A673 (cell line): ENCODE measurements at regions not wholly inside any gene's neighbourhood (a gene's known extent, or its start where the extent isn't known, plus 50 kb on each side); places are given as distances from the start of the nearest gene placed in this dataset.
"Not testable (repeated sequence)": the region's sequence is repeated elsewhere in the genome, so short reads cannot be mapped to it uniquely, and the experiment has no call there.

Experiments used
- EZH2 ChIP-seq: fragments of 200-600 bp; sonication (generic); IDR thresholded peaks from 2 replicates; pipeline ENCODE4 v1.6.1; 2017; ENCODE audit warnings: borderline replicate concordance, low read depth, mild to moderate bottlenecking, mixed read lengths, antibody characterized with exemption, low read length; ENCODE audit not compliant: poor library complexity, severe bottlenecking
- TF ChIP-seq, protein P1 (sequence below): fragments of 300-800, 200-600 bp; sonication (generic); conservative IDR thresholded peaks from 2 replicates; pipeline ENCODE4 v1.5.1; 2017; ENCODE audit warnings: low read depth, mild to moderate bottlenecking, antibody characterized with exemption, low read length, moderate library complexity, mixed read lengths

DNA sequence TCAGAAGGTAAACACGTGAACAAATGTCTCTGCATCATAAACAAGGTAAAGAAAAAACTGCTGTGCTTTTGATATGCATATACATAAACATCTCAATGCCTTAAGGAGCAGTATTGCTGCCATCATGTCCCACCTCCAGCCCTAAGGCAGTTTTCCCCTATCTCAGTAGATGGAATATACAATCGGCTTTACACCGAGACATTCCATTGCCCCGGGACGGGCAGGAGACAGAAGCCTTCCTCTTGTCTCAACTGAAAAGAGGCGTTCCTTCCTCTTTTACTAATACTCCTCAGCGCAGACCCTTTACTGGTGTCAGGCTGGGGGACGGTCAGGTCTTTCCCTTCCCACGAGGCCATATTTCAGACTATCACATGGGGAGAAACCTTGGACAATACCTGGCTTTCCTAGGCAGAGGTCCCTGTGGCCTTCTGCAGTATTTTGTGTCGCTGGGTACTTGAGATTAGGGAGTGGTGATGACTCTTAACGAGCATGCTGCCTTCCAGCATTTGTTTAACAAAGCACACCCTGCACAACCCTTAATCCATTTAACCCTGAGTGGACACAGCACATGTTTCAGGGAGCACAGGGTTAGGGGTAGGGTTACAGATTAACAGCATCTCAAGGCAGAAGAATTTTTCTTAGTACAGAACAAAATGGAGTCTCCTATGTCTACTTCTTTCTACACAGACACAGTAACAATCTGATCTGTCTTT, 65.4 kb downstream of the RBM11 start:
- TF ChIP-seq, protein P1, sequence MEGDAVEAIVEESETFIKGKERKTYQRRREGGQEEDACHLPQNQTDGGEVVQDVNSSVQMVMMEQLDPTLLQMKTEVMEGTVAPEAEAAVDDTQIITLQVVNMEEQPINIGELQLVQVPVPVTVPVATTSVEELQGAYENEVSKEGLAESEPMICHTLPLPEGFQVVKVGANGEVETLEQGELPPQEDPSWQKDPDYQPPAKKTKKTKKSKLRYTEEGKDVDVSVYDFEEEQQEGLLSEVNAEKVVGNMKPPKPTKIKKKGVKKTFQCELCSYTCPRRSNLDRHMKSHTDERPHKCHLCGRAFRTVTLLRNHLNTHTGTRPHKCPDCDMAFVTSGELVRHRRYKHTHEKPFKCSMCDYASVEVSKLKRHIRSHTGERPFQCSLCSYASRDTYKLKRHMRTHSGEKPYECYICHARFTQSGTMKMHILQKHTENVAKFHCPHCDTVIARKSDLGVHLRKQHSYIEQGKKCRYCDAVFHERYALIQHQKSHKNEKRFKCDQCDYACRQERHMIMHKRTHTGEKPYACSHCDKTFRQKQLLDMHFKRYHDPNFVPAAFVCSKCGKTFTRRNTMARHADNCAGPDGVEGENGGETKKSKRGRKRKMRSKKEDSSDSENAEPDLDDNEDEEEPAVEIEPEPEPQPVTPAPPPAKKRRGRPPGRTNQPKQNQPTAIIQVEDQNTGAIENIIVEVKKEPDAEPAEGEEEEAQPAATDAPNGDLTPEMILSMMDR = not testable (repeated sequence)
- not testable (repeated sequence) for TF ChIP-seq EZH2
